ENCODE measurements at regions not wholly inside any gene's neighbourhood (a gene's known extent, or its start where the extent isn't known, plus 50 kb on each side); places are given as distances from the start of the nearest gene placed in this dataset.

- Histone ChIP-seq H2AFZ (ENCODE audit: low read length) (no peak overlapping the region), H3K79me1 (ENCODE audit: low read depth, low read length) (no peaks in the 10 kb centered on the region), H3K27me3 (replicated peaks in 1 of 4; ENCODE audit: control insufficient read depth in 3 of 4, extremely low read depth in 1 of 4, insufficient read depth in 3 of 4, low read length in 3 of 4) (no peaks in the 10 kb centered on the region), H3K18ac (ENCODE audit: extremely low read depth, low read length) (no peak overlapping the region), H2BK12ac (ENCODE audit: low read depth, low read length) (no peak overlapping the region), H3K56ac (replicated peaks; ENCODE audit: insufficient read length, low read depth, low read length) (no peak overlapping the region), H2BK15ac (ENCODE audit: low read length) (no peak overlapping the region), H3K27ac (ENCODE audit: low read depth, low read length) (no peak overlapping the region), H3K23me2 (ENCODE audit: low read depth, low read length) (no peaks in the 10 kb centered on the region), H3K4me1 (replicated peaks in 1 of 4; ENCODE audit: control insufficient read depth in 3 of 4, insufficient read depth in 4 of 4, low read length in 3 of 4) (no peaks in the 10 kb centered on the region), H2BK5ac (ENCODE audit: low read depth, low read length) (no peak overlapping the region), H3K14ac (ENCODE audit: insufficient read length) (no peak overlapping the region), H3K4me3 (ENCODE audit: extremely low read depth in 1 of 4, insufficient read depth in 2 of 4, low read depth in 3 of 4, low read length in 4 of 4) (no peak overlapping the region), H3K4ac (replicated peaks; ENCODE audit: insufficient read length, low read depth, low read length) (no peak overlapping the region), H3K9ac (replicated peaks in 1 of 4; ENCODE audit: extremely low read depth in 1 of 4, low read depth in 3 of 4, low read length in 3 of 4) (no peak overlapping the region), H3K9me3 (ENCODE audit: insufficient read depth in 2 of 2, low read depth in 1 of 2, low read length in 1 of 2) (no peaks in the 10 kb centered on the region), H4K5ac (ENCODE audit: insufficient read length, low read depth, low read length) (no peak overlapping the region), H4K8ac (ENCODE audit: extremely low read depth, insufficient read depth, low read length) (no peak overlapping the region), H4K91ac (replicated peaks; ENCODE audit: insufficient read length, low read length) (no peak overlapping the region), H2BK20ac (ENCODE audit: low read length) (no peak overlapping the region), H4K20me1 (replicated peaks in 1 of 2; ENCODE audit: control insufficient read depth in 1 of 2, insufficient read depth in 2 of 2, low read length in 2 of 2) (no peaks in the 10 kb centered on the region), H2AK5ac (ENCODE audit: low read depth, low read length) (no peak overlapping the region), H3K36me3 (ENCODE audit: control insufficient read depth in 2 of 4, insufficient read depth in 4 of 4, low read length in 3 of 4) (no peaks in the 10 kb centered on the region), H3K79me2 (ENCODE audit: control insufficient read depth in 1 of 2, insufficient read depth in 2 of 2, low read length in 2 of 2) (no peaks in the 10 kb centered on the region), H3K23ac (ENCODE audit: insufficient read length) (no peak overlapping the region), H2BK120ac (replicated peaks; ENCODE audit: low read depth, low read length) (no peak overlapping the region), H3K4me2 (ENCODE audit: insufficient read depth in 1 of 2, low read depth in 2 of 2, low read length in 2 of 2) (no peak overlapping the region)
- ChIA-PET POLR2A (ENCODE audit: partially characterized antibody) (no interaction called here), CTCF (ENCODE audit: partially characterized antibody) (interaction anchor here (0.6 to 1.3 kb wide), 3 partner anchors 15 to 395 kb away, joined by 3 read pairs; no protein-coding TSS in a partner anchor)
- FAIRE-seq (no peak), DNase-seq (ENCODE audit: low read depth in 1 of 2, low spot score in 2 of 2) (no peak)
- WGBS, 2 experiments (ENCODE audit: extremely low coverage in 1 of 2, insufficient coverage in 1 of 2, insufficient read length in 1 of 2, insufficient replicate concordance in 2 of 2, low coverage in 1 of 2, low lambda C conversion rate in 2 of 2, missing lambda C conversion rate in 1 of 2), result 87% methylated on average over 6 of the region's 6 CpGs; no CpG with 5 or more reads in 1 of the 2 experiments
- no peak for TF ChIP-seq CHD1 (IDR thresholded peaks at IDR 0.05; ENCODE audit: low read depth, low read length)
- TF ChIP-seq E2F6 (IDR thresholded peaks at IDR 0.05), result no peak
- no peak for TF ChIP-seq SIX5 (IDR thresholded peaks at IDR 0.05; ENCODE audit: low read depth, low read length)
- no peak for TF ChIP-seq RXRA (IDR thresholded peaks at IDR 0.05; ENCODE audit: insufficient read depth, low read depth, low read length)
- TF ChIP-seq POLR2AphosphoS5 (IDR thresholded peaks at IDR 0.05; ENCODE audit: low read depth, low read length), result no peak
- TF ChIP-seq TCF12 (IDR thresholded peaks at IDR 0.05; ENCODE audit: low read depth, low read length), result no peak
- TF ChIP-seq EZH2 (IDR thresholded peaks at IDR 0.05; ENCODE audit: low read depth, low read length, severe bottlenecking), result no peak
Measured at GRCh38 chr7:67773081-67773480, 776.4 kb downstream of the TYW1 start.

Measured in H1 (cell line).